SK-N-SH treated with all-trans-retinoic acid at 6 μM for 48 hours (cell line): ENCODE measurements at regions not wholly inside any gene's neighbourhood (a gene's known extent, or its start where the extent isn't known, plus 50 kb on each side); places are given as distances from the start of the nearest gene placed in this dataset.

Experiments used
- ESRRG ChIP-seq: fragments of 250-450 bp; sonication (Bioruptor Pico); IDR thresholded peaks from 2 replicates; pipeline ENCODE4 v1.6.1; 2021; ENCODE audit warnings: mild to moderate bottlenecking
- ISL1 ChIP-seq: fragments of 250-450 bp; sonication (Bioruptor Pico); IDR thresholded peaks from 2 replicates; pipeline ENCODE4 v2.1.2; 2022; ENCODE audit warnings: mild to moderate bottlenecking, moderate library complexity
- PPARA ChIP-seq: fragments of 250-450 bp; sonication (Bioruptor Pico); IDR thresholded peaks from 2 replicates; pipeline ENCODE4 v1.5.0; 2020; ENCODE audit warnings: mild to moderate bottlenecking, borderline replicate concordance
- SNAI2 ChIP-seq: fragments of 250-450 bp; sonication (Bioruptor Pico); IDR thresholded peaks from 2 replicates; pipeline ENCODE4 v1.5.0; 2020; ENCODE audit warnings: mild to moderate bottlenecking, moderate library complexity
- TF ChIP-seq, protein P1 (sequence below): fragments of 250-450 bp; sonication (Bioruptor Pico); IDR thresholded peaks from 2 replicates; pipeline ENCODE4 v1.5.1; 2020; ENCODE audit warnings: low read depth, mild to moderate bottlenecking, moderate library complexity
- TF ChIP-seq, protein P2 (sequence below): fragments of 250-450 bp; sonication (Bioruptor Pico); IDR thresholded peaks from 2 replicates; pipeline ENCODE4 v1.8.0; 2021; ENCODE audit warnings: low read depth, mild to moderate bottlenecking, moderate library complexity, borderline replicate concordance

DNA sequence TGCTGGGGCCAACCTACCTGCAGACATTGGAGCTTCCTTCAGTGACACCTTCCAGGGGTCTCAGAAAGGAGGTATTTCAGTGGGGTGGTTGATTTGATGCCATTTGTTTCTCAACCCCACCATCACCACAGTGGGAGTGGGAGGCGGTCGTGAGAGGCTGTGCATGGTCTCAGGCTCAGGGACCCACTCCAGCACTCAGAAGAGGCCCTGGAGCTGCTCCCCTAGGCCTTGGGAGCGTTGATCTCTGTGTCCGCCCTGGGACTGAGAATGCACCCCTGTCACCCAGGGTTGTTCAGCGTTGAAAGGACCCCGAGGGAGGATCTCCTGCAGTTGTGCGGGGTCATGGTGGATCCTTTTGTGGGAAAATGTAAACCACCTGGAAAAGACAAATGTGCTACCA is 410.6 kb downstream of the GLRX3 start:
- TF ChIP-seq, protein P1, sequence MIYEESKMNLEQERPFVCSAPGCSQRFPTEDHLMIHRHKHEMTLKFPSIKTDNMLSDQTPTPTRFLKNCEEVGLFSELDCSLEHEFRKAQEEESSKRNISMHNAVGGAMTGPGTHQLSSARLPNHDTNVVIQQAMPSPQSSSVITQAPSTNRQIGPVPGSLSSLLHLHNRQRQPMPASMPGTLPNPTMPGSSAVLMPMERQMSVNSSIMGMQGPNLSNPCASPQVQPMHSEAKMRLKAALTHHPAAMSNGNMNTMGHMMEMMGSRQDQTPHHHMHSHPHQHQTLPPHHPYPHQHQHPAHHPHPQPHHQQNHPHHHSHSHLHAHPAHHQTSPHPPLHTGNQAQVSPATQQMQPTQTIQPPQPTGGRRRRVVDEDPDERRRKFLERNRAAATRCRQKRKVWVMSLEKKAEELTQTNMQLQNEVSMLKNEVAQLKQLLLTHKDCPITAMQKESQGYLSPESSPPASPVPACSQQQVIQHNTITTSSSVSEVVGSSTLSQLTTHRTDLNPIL (CRISPR knock-in tag) = no peak
- TF ChIP-seq, protein P2, sequence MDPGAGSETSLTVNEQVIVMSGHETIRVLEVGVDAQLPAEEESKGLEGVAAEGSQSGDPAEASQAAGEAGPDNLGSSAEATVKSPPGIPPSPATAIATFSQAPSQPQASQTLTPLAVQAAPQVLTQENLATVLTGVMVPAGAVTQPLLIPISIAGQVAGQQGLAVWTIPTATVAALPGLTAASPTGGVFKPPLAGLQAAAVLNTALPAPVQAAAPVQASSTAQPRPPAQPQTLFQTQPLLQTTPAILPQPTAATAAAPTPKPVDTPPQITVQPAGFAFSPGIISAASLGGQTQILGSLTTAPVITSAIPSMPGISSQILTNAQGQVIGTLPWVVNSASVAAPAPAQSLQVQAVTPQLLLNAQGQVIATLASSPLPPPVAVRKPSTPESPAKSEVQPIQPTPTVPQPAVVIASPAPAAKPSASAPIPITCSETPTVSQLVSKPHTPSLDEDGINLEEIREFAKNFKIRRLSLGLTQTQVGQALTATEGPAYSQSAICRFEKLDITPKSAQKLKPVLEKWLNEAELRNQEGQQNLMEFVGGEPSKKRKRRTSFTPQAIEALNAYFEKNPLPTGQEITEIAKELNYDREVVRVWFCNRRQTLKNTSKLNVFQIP (CRISPR knock-in tag) = no peak
- TF ChIP-seq ISL1 (CRISPR knock-in tag) (no peak), SNAI2 (CRISPR knock-in tag) (no peak), ESRRG (CRISPR knock-in tag) (no peak), PPARA (CRISPR knock-in tag) (no peak)
